SK-N-SH treated with all-trans-retinoic acid at 6 μM for 48 hours (cell line): ENCODE measurements at regions not wholly inside any gene's neighbourhood (a gene's known extent, or its start where the extent isn't known, plus 50 kb on each side); places are given as distances from the start of the nearest gene placed in this dataset.

ENCODE experiments used
- ARNTL ChIP-seq: fragments of 450-650 bp; formaldehyde crosslinking; IDR thresholded peaks from 2 replicates; pipeline ENCODE4 v1.5.0; 2020; ENCODE audit warnings: low read depth, mild to moderate bottlenecking, moderate library complexity, borderline replicate concordance
- CSDC2 ChIP-seq: fragments of 250-450 bp; sonication (Bioruptor Pico); IDR thresholded peaks from 2 replicates; pipeline ENCODE4 v1.5.0; 2020; ENCODE audit warnings: mild to moderate bottlenecking, moderate library complexity
- POU6F1 ChIP-seq: fragments of 250-450 bp; sonication (Bioruptor Pico); IDR thresholded peaks from 2 replicates; pipeline ENCODE4 v1.8.0; 2021; ENCODE audit warnings: low read depth, mild to moderate bottlenecking, moderate library complexity, borderline replicate concordance

GRCh38 chr10:111440501-111440900 lies 363.7 kb downstream of the ADRA2A start:
- no peak for TF ChIP-seq POU6F1 (CRISPR knock-in tag)
- TF ChIP-seq CSDC2 (CRISPR knock-in tag), result no peak
- TF ChIP-seq ARNTL, result no peak
